Caco-2 (cell line): ENCODE measurements at regions not wholly inside any gene's neighbourhood (a gene's known extent, or its start where the extent isn't known, plus 50 kb on each side); places are given as distances from the start of the nearest gene placed in this dataset.

Experiments
- BruUV-seq: library from RNA; stranded (reverse); fragments of 400-500 nt; replicated peaks from 2 replicates; lab custom pipeline; 2021; lab: Mats Ljungman, UMichigan
- CTCF ChIA-PET: fragments of 300-600 bp; sonication (Branson Sonifier 250); formaldehyde crosslinking; loops from one replicate; lab custom pipeline; 2022; ENCODE audit warnings: antibody characterized with exemption; lab: Charles Lee
- POLR2A ChIA-PET: fragments of 300-600 bp; sonication (Branson Sonifier 250); formaldehyde crosslinking; loops from one replicate; lab custom pipeline; 2022; ENCODE audit warnings: antibody characterized with exemption; lab: Charles Lee
- DNase-seq, 2 experiments: peaks; one replicate each; pipeline versions ENCODE4 v3.0.0 to v3.0.0-alpha.2; 2020 to 2022
- H3K27me3 ChIP-seq: replicated peaks from 2 replicates; pipeline ENCODE4 v1.6.0; 2011; ENCODE audit warnings: low read length; ENCODE audit not compliant: control insufficient read depth, insufficient read depth
- H3K36me3 ChIP-seq: 2 replicates; pipeline ENCODE4 v1.5.1; 2011; ENCODE audit warnings: low read length; ENCODE audit not compliant: control insufficient read depth, insufficient read depth
- H3K4me1 ChIP-seq: fragments of 250-450 bp; sonication (Bioruptor Pico); 2 replicates; pipeline ENCODE4 v1.5.1; 2020; ENCODE audit warnings: mild to moderate bottlenecking
- H3K4me3 ChIP-seq: 2 replicates; pipeline ENCODE4 v1.5.1; 2011; ENCODE audit warnings: low read depth, mild to moderate bottlenecking, control low read depth, low read length
- H3K9me3 ChIP-seq: fragments of 250-450 bp; sonication (Bioruptor Pico); 2 replicates; pipeline ENCODE4 v1.5.1; 2020; ENCODE audit warnings: mild to moderate bottlenecking, moderate library complexity
- H3K27ac Mint-ChIP-seq: one replicate; pipeline ENCODE4 v1.8.0; 2022; ENCODE audit warnings: mixed read lengths; ENCODE audit not compliant: unreplicated experiment
- H3K27me3 Mint-ChIP-seq: one replicate; pipeline ENCODE4 v1.8.0; 2022; ENCODE audit warnings: mixed read lengths; ENCODE audit not compliant: insufficient read depth, unreplicated experiment
- H3K36me3 Mint-ChIP-seq: one replicate; pipeline ENCODE4 v1.8.0; 2022; ENCODE audit warnings: mild to moderate bottlenecking, mixed read lengths; ENCODE audit not compliant: insufficient read depth, unreplicated experiment
- H3K4me1 Mint-ChIP-seq: one replicate; pipeline ENCODE4 v1.8.0; 2022; ENCODE audit warnings: low read depth, mixed read lengths; ENCODE audit not compliant: unreplicated experiment
- H3K4me3 Mint-ChIP-seq: one replicate; pipeline ENCODE4 v1.8.0; 2022; ENCODE audit warnings: mild to moderate bottlenecking, moderate library complexity, mixed read lengths; ENCODE audit not compliant: unreplicated experiment
- H3K9me3 Mint-ChIP-seq: one replicate; pipeline ENCODE4 v1.8.0; 2022; ENCODE audit warnings: mixed read lengths; ENCODE audit not compliant: unreplicated experiment
- CTCF ChIP-seq, 2 experiments: fragments of 200-600 bp in 1 of 2; IDR thresholded peaks; 1 replicate in 1 of 2; 2 replicates in 1 of 2; pipeline versions ENCODE4 v1.5.1 to v1.8.0; 2011 to 2022; ENCODE audit warnings: antibody characterized with exemption in 1 of 2, control low read depth in 1 of 2, inconsistent platforms in 1 of 2, low read depth in 1 of 2, low read length in 1 of 2, mild to moderate bottlenecking in 1 of 2, moderate library complexity in 1 of 2; ENCODE audit not compliant: insufficient read depth in 1 of 2, severe bottlenecking in 1 of 2, unreplicated experiment in 1 of 2
- intact Hi-C: fragments of 100-400 bp; cut with micrococcal nuclease; formaldehyde crosslinking; loops from one replicate; pipeline ENCODE4 v1.10.0; 2022; ENCODE audit not compliant: unreplicated experiment

- no peak for TF ChIP-seq CTCF (IDR thresholded peaks at IDR 0.05; ENCODE audit: insufficient read depth in 1 of 2, low read depth in 1 of 2, low read length in 1 of 2, severe bottlenecking in 1 of 2, unreplicated experiment in 1 of 2)
- DNase-seq = no peak
- no peaks in the 10 kb centered on the region for H3K27me3 ChIP-seq
- Mint-ChIP-seq H3K27ac (no peak overlapping the region), H3K4me3 (no peak overlapping the region), H3K36me3 (peaks cover 6% of the 10 kb centered on the region), H3K27me3 (peaks cover 6% of the 10 kb centered on the region), H3K9me3 (peaks cover 10% of the 10 kb centered on the region), H3K4me1 (no peaks in the 10 kb centered on the region)
- H3K9me3 ChIP-seq = peaks cover 7% of the 10 kb centered on the region
- ChIA-PET CTCF (no interaction called here), POLR2A (no interaction called here)
- BruUV-seq = no TSS peak
- no peak overlapping the region for H3K4me3 ChIP-seq
- intact Hi-C loops = no loop called here
- H3K36me3 ChIP-seq = no peaks in the 10 kb centered on the region
- no peaks in the 10 kb centered on the region for H3K4me1 ChIP-seq
Observed at GRCh38 chr2:66014450-66014849, 420.5 kb upstream of the MEIS1 start.

- Mint-ChIP-seq H3K9me3 (peaks cover 10% of the 10 kb centered on the region), H3K36me3 (peaks cover 6% of the 10 kb centered on the region), H3K27me3 (peaks cover 6% of the 10 kb centered on the region), H3K4me1 (no peaks in the 10 kb centered on the region), H3K4me3 (no peak overlapping the region), H3K27ac (no peak overlapping the region)
- POLR2A ChIA-PET = no interaction called here
- Histone ChIP-seq H3K9me3 (peaks cover 7% of the 10 kb centered on the region), H3K36me3 (no peaks in the 10 kb centered on the region), H3K27me3 (no peaks in the 10 kb centered on the region), H3K4me3 (no peak overlapping the region), H3K4me1 (no peaks in the 10 kb centered on the region)
- peak; percentile 20 to 34 for TF ChIP-seq CTCF (IDR thresholded peaks at IDR 0.05; ENCODE audit: insufficient read depth in 1 of 2, low read depth in 1 of 2, low read length in 1 of 2, severe bottlenecking in 1 of 2, unreplicated experiment in 1 of 2)
- intact Hi-C loops = no loop called here
- CTCF ChIA-PET = no interaction called here
- DNase-seq = no peak
- no TSS peak for BruUV-seq
Observed at GRCh38 chr2:66013456-66013855, 421.5 kb upstream of the MEIS1 start.

GRCh38 chr2:66003931-66004330, 431.0 kb upstream of the MEIS1 start:
- Mint-ChIP-seq H3K9me3 (no peaks in the 10 kb centered on the region), H3K4me1 (no peaks in the 10 kb centered on the region), H3K27ac (no peak overlapping the region), H3K4me3 (no peak overlapping the region), H3K36me3 (no peaks in the 10 kb centered on the region), H3K27me3 (peaks cover 14% of the 10 kb centered on the region)
- Histone ChIP-seq H3K4me1 (no peaks in the 10 kb centered on the region), H3K27me3 (no peaks in the 10 kb centered on the region; the same call in 1 of the 2 replicates), H3K36me3 (no peaks in the 10 kb centered on the region), H3K4me3 (no peak overlapping the region), H3K9me3 (no peaks in the 10 kb centered on the region)
- intact Hi-C loops = no loop called here
- no peak for DNase-seq
- POLR2A ChIA-PET = no interaction called here
- no peak for TF ChIP-seq CTCF (IDR thresholded peaks at IDR 0.05; ENCODE audit: insufficient read depth in 1 of 2, low read depth in 1 of 2, low read length in 1 of 2, severe bottlenecking in 1 of 2, unreplicated experiment in 1 of 2)
- no TSS peak for BruUV-seq
- CTCF ChIA-PET = no interaction called here
